SK-N-MC (cell line): ENCODE measurements at regions not wholly inside any gene's neighbourhood (a gene's known extent, or its start where the extent isn't known, plus 50 kb on each side); places are given as distances from the start of the nearest gene placed in this dataset.

ENCODE experiments used
- EZH2 ChIP-seq: fragments of 200-600 bp; sonication (generic); IDR thresholded peaks from one replicate; pipeline ENCODE4 v1.6.1; 2017; ENCODE audit warnings: antibody characterized with exemption
- FOXP2 ChIP-seq: optimal IDR thresholded peaks from 2 replicates; pipeline ENCODE3; 2011; ENCODE audit warnings: mild to moderate bottlenecking, moderate library complexity; ENCODE audit not compliant: insufficient read depth; ENCODE audit errors: extremely low read length, control extremely low read depth
- POLR2AphosphoS5 ChIP-seq: IDR thresholded peaks from 2 replicates; pipeline ENCODE4 v1.6.1; 2012; ENCODE audit warnings: mild to moderate bottlenecking, low read depth, low read length, borderline replicate concordance

DNA sequence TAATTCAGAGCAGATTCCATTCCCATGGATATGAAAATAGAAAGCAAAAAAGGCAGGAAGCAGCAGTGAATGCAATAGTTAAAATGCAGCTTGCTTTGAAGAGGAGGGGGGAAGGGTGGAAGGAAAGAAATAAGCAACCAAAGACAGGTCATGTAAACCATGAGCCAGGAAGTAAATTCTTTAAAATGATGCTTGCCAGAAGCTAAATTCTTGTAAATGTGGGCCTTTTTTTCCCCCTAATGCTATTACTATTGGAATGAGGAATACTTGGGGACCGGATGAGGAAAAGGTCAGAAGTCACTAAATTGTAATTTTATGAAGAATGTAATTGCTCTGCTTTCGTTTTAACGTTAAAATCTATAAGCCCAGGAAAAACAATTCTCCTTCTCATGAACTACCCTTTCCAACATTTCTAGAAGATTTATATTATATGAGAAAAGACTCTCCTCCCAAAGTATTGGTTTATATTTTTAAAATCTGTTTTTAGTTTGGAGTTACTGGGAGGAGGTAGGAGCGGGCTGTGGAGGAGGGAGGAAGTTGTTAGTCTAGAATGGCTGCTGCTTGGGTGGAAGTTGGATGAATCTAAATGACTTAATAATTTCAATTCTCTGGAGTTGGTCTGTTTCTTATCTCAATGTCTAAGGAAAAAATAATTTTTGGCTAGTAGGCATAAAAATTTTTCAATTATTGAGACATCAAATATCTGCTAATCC lies 77.6 kb upstream of the PCDH18 start:
- TF ChIP-seq POLR2AphosphoS5 (no peak), EZH2 (no peak), FOXP2 (no peak)
